GM19238 (cell line): ENCODE measurements at regions not wholly inside any gene's neighbourhood (a gene's known extent, or its start where the extent isn't known, plus 50 kb on each side); places are given as distances from the start of the nearest gene placed in this dataset.
"Not testable (repeated sequence)": the region's sequence is repeated elsewhere in the genome, so short reads cannot be mapped to it uniquely, and the experiment has no call there.

ENCODE experiments used
- DNase-seq: peaks from one replicate; pipeline ENCODE4 v3.0.0; 2011; ENCODE audit warnings: low spot score; ENCODE audit not compliant: insufficient read length

GRCh38 chr4:14902342-14902741, 99.9 kb upstream of the CPEB2 start:
- no peak for DNase-seq

GRCh38 chr4:14903321-14903720, 99.0 kb upstream of the CPEB2 start:
- no peak for DNase-seq

GRCh38 chr4:14906805-14907204, 95.5 kb upstream of the CPEB2 start:
- no peak for DNase-seq

DNA sequence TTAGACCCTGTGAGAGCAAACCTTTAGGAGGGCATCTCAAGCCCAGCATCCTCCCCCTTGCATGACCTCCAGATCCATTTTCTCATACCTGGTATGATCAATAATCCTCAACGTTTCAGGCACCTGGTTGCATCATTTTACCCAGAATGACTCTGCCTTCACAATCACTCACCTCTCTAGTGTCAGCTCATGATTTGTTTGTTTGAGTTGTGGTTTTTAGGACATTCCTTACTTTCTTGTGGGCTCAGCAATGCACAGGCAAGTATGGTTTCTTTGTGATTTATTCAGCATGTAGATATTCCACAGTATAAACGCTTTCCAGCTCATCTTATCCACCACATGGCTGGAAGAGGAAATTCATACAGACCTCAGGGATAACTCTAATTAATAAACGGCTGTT, 93.6 kb upstream of the CPEB2 start:
- no peak for DNase-seq

DNA sequence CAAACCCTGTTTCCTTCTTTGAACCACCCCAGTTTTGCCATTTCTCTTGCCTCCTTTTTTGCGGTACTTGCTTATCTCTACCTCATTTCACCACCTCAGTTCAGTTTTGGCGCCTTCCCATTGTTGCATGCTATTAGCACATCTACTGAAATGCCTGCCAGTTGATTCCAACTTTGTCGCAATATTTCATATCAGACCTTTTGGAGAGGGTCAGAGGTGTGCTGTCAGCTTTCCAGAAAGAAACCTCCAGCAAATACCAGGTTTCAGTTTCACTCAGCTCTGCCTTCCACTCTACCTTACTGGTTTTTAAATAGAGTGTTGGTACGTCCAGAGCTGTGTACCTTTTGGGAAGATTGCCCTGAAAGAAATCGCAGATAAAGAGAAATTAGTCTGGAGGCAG, 91.9 kb upstream of the CPEB2 start:
- no peak for DNase-seq

DNA sequence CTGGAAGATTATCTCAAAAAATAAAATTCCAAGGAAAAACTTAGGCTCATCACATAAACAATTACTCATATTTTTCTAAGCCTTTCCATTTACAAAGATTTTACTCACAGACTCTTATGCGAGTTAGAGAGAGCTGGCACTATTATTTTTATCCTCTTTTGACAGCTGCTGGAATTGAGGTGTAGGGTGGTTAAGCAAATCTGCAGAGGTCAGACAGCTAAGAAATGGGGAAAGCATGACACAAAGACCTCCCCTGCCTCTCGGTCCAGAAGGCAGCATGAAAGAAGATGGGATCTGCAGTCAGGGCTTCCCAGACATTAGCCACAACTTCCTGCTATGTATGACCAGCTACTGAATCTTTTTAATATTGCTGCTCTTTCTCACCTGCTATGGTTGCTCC, 89.9 kb upstream of the CPEB2 start:
- DNase-seq = no peak

GRCh38 chr4:14915018-14915417, 87.3 kb upstream of the CPEB2 start:
- no peak for DNase-seq

DNA sequence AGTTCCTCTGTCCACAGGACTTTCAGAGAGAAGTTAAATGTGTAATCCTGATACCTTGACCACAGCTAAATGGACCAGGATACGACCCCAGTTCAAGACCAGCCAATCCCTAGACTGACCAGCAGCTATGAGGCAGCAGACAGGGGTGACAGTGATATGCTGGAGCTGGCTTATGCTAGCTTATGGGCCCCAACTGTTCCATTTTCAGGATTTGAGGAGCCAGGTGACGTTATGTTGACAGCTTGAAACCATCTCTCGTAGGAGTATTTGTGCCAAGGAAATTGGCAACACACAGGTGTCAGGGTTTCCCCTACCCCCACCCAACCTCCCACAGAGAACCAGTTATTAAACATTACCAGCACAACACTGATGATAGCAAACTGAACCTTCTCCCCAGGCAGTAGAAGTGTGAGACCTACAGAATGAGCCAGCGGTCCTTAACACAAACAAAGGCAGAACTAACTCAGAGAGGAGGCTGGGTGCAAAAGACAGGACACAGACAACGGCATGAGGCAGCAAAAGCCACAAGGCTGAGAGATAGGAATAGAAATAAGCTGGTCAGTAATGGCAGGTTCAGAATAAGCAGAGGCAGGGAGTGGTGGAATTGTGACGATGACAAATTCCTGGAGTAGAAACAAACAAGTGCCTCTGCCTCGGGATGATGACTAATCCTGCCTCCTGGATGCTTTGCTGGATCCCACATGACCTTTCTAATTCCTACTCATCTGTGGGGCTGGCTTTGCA, 85.6 kb upstream of the CPEB2 start:
- DNase-seq = no peak

DNA sequence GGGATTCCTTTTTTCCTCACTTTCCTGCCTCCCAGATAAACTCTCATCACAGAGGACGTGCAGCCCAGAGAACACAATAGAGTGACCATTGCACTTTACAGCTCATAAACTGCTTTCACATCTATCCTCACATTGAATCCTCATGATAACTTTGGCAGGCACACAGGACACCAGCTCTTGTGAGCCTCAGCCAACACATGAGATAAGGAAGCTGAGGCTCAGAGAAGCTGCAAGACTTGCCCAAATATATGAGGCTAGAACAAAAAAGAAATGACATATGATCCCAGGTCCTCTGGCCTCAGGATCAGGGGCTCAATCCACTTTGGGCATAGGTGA, 85.0 kb upstream of the CPEB2 start:
- no peak for DNase-seq

DNA sequence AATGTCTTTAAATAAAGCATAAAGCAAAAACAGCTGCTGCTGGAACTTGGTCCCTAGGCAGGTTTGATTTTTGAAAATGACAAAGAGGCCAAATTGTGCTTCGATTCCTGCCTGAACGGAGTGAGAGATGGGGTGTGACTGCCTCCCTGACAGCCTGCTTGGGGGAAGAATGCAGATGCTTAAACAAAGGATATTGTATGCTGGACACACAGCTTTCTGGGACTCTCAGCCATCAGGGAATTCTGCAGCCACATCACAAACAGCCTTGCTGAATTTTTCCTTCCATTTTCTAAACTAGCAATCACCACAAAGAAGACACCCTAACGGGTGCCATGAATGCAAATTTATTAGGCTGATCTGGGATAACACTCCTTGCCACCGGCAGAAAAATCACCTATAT, 83.9 kb upstream of the CPEB2 start:
- DNase-seq = no peak

GRCh38 chr4:14919785-14920184, 82.5 kb upstream of the CPEB2 start:
- no peak for DNase-seq

- DNase-seq = no peak
Observed at GRCh38 chr4:14920237-14920636, 82.0 kb upstream of the CPEB2 start.

GRCh38 chr4:14920759-14921320, 81.4 kb upstream of the CPEB2 start:
- DNase-seq = no peak

DNA sequence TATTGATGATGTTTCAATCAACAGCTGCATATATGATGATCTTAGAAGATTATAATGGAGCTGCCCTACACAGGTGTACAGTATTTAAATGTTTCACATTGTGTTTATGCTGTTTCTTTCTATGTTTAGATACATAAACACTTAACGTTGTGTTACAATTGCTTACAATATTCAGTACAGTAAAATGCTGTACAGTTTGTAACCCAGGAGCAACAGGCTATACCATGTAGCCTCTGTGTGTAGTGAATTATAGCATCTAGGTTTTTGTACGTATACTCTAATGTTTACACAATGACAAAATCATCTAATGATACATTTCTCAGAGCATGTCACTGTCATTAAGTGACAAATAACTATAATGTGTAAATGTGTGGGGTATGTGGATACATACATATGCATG, 80.5 kb upstream of the CPEB2 start:
- DNase-seq = not testable (repeated sequence)

- DNase-seq = no peak
Observed at GRCh38 chr4:14924076-14924811, 78.0 kb upstream of the CPEB2 start.

- no peak for DNase-seq
Observed at GRCh38 chr4:14924812-14925344, 77.4 kb upstream of the CPEB2 start.

DNA sequence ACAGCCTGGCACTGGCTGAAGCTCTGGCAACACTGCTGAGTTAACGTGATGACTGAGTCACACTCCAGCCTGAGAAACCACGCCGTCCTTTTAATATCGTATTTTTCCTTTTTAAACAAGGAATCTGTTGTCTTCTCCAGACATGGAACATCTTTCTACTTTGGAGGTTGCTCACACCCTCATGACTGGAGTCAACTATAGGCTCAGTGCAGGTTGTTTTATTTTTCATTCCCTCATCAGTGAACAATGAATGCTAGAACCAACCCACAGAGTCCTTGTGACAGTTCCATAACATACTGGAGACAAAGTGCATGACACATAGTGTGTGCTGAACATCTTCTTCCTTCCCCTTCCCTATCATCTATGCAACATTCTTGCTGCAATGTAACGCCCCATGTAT, 76.8 kb upstream of the CPEB2 start:
- DNase-seq = no peak

- no peak for DNase-seq
Observed at GRCh38 chr4:14926368-14926767, 75.9 kb upstream of the CPEB2 start.

DNA sequence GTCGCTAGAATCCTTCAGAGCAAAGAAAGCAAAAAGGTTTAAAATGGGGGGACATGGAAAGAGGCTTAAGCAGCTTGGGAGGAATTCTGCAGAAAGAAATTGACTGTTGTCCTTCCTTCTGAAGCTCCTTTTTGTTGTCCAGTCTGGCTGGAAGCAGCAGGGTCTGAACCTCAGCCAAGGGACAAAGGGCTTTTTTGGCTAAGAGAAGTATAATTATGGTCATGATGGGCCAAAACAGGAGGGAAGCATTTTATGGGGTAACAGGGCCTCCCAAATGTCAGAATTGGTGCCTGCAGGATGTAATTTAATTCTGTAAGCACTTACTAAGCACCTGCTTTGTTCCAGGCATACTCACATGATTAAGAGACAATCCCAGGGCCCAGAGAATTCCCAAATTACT, 74.2 kb upstream of the CPEB2 start:
- DNase-seq = no peak

DNA sequence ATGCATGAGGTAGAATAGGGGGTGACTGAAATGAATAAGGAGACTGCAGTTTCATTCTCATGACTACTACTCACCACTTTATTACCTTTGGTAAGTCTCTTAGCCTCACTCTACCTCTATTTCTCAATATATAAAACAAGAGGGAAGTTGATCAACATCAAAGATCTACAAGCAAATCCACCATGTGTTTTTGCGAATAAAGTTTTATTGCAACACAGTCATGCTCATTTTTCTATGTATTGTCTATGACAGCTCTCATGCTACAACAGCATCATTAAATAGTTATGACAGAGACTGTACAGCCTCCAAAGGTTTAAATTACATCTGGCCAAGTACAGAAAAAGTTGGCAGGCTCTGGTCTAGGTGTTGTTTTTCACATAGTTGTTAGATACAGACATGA, 72.6 kb upstream of the CPEB2 start:
- DNase-seq = no peak

GRCh38 chr4:14934704-14935390, 67.4 kb upstream of the CPEB2 start:
- no peak for DNase-seq

DNA sequence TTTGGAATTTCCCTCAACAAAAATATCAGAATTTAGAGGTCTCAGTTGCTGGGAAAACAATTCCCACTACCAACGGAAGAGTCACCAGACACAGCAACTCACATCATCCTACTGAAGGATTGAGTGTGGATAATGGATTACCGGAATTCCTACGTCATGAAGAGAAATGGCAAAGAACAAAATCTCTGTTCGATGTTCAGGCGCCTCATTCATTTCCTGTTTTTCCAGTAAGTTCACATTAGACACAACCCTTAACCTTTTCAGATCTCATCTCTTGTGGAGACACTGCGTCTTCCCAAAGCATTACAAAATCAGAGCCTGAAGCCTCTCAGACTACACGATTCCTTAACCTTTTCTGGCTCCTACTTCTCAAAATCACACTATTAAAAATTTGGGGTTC, 58.5 kb upstream of the CPEB2 start:
- no peak for DNase-seq
